ENCODE measurements at regions not wholly inside any gene's neighbourhood (a gene's known extent, or its start where the extent isn't known, plus 50 kb on each side); places are given as distances from the start of the nearest gene placed in this dataset.

DNA sequence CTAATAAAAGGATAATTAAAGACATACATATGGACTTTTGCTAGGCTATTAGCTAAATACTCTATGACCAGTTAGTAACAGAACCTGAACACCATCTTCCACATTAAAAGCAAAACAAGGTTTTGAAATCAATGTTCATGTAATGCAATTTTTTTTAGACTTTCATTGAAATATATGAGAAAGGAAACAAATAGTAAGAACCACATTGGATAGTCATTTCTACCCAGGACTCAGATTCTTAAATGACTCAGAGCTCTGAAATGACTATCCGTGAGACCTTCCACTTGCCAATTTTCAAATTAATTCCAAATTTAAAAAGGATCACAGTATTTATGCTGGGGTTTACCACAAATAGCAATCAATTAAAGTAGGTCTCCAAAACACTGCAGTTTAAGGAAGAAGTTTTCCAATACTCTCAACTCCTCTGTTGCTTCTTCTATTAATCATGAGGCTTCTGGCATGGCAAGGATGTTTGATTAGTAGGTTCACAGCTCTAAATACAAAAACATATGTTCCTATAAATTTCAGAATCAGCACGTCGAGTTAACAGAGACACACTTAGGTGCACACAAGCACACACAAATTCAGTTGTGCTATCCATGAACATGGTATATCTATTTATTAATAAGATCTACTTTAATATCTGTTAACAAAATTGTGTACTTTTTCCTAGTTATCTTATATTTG, 841.0 kb downstream of the RNF144A start:
- TF ChIP-seq TAF1 (IDR thresholded peaks at IDR 0.05; ENCODE audit: borderline replicate concordance, insufficient read depth, low read length) (no peak), FOXP2 (optimal IDR thresholded peaks at IDR 0.05; ENCODE audit: borderline replicate concordance, extremely low read depth, extremely low read length, insufficient read depth) (no peak), SIN3A (IDR thresholded peaks at IDR 0.05; ENCODE audit: borderline replicate concordance, insufficient read depth, low read length) (no peak), POLR2AphosphoS5 (IDR thresholded peaks at IDR 0.05; ENCODE audit: low read depth, low read length) (no peak)
- TF ChIP-seq, protein P1, sequence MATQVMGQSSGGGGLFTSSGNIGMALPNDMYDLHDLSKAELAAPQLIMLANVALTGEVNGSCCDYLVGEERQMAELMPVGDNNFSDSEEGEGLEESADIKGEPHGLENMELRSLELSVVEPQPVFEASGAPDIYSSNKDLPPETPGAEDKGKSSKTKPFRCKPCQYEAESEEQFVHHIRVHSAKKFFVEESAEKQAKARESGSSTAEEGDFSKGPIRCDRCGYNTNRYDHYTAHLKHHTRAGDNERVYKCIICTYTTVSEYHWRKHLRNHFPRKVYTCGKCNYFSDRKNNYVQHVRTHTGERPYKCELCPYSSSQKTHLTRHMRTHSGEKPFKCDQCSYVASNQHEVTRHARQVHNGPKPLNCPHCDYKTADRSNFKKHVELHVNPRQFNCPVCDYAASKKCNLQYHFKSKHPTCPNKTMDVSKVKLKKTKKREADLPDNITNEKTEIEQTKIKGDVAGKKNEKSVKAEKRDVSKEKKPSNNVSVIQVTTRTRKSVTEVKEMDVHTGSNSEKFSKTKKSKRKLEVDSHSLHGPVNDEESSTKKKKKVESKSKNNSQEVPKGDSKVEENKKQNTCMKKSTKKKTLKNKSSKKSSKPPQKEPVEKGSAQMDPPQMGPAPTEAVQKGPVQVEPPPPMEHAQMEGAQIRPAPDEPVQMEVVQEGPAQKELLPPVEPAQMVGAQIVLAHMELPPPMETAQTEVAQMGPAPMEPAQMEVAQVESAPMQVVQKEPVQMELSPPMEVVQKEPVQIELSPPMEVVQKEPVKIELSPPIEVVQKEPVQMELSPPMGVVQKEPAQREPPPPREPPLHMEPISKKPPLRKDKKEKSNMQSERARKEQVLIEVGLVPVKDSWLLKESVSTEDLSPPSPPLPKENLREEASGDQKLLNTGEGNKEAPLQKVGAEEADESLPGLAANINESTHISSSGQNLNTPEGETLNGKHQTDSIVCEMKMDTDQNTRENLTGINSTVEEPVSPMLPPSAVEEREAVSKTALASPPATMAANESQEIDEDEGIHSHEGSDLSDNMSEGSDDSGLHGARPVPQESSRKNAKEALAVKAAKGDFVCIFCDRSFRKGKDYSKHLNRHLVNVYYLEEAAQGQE (IDR thresholded peaks at IDR 0.05; ENCODE audit: insufficient read depth in 1 of 2, low read depth in 2 of 2, low read length in 2 of 2), result no peak

DNA sequence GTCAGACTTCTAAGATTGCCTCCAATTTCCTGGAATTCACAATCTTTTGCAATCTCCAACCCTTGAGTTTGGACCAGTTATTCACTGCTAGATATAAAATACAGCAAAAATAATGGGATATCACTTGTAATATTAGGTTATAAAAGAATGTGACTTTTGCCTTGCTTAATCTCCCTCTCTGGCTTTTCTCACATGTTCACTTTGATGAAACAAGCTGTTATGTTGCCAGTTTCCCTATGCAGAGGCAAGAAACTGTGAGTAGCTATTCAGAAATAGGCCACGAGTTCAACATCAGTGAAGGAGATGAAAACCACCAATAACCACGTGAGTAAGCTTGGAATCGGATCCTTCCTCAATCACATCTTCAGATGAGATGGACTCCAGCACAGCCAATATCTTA, 842.7 kb downstream of the RNF144A start:
- no peak for TF ChIP-seq SIN3A (IDR thresholded peaks at IDR 0.05; ENCODE audit: borderline replicate concordance, insufficient read depth, low read length)
- TF ChIP-seq, protein P1 (IDR thresholded peaks at IDR 0.05; ENCODE audit: insufficient read depth in 1 of 2, low read depth in 2 of 2, low read length in 2 of 2), result no peak
- no peak for TF ChIP-seq TAF1 (IDR thresholded peaks at IDR 0.05; ENCODE audit: borderline replicate concordance, insufficient read depth, low read length)
- TF ChIP-seq FOXP2 (optimal IDR thresholded peaks at IDR 0.05; ENCODE audit: borderline replicate concordance, extremely low read depth, extremely low read length, insufficient read depth), result no peak
- no peak for TF ChIP-seq POLR2AphosphoS5 (IDR thresholded peaks at IDR 0.05; ENCODE audit: low read depth, low read length)

DNA sequence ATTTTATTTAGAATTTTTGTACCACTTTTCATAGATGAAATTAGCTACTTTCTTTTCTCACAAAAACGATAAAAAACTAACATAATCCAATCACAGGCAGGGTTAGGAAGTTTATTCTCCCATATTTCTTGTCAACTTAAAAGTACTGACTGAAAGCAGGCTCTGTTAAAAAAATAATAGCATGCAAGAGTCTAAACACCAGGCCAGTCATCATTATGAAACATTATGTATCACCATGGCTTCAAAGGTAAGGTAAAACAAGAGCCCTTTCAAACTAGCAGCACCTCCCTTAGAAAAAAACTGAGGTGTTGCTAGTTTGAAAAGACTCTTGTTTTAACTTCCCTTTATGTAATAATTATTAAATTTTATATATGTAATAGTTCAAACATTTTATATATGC, 848.0 kb downstream of the RNF144A start:
- TF ChIP-seq FOXP2 (optimal IDR thresholded peaks at IDR 0.05; ENCODE audit: borderline replicate concordance, extremely low read depth, extremely low read length, insufficient read depth) (no peak), SIN3A (IDR thresholded peaks at IDR 0.05; ENCODE audit: borderline replicate concordance, insufficient read depth, low read length) (no peak), POLR2AphosphoS5 (IDR thresholded peaks at IDR 0.05; ENCODE audit: low read depth, low read length) (no peak), TAF1 (IDR thresholded peaks at IDR 0.05; ENCODE audit: borderline replicate concordance, insufficient read depth, low read length) (no peak)
- TF ChIP-seq, protein P1 (IDR thresholded peaks at IDR 0.05; ENCODE audit: insufficient read depth in 1 of 2, low read depth in 2 of 2, low read length in 2 of 2), result no peak

DNA sequence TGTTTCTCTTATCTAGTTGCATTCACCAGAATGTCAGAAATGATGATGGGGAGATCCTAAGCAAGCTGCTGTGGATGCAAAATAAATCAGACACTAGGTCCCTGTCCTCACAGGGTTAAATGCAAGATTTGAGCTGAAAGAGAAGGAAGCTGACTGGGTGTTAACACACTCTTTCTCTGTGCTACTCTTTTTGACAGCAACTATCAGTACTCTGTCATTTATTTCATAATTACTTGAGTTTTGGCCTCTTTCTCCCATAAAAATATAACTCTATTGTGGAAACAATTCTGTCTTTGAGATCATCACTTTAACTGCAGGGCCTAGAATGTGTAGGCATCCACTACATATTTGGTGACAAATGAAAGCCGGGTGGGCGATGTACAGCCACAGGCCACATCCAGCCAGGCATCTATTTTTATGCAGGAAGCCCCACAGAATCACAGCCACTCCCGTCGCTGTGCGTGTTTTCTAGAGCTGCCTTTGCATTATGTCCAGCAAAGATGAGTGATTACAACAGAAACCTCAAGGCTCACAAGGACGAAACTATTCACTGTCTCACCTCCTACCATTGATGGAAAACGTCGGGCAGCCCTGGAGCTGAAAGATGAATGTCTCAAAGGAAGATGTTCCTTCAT, 849.0 kb downstream of the RNF144A start:
- no peak for TF ChIP-seq FOXP2 (optimal IDR thresholded peaks at IDR 0.05; ENCODE audit: borderline replicate concordance, extremely low read depth, extremely low read length, insufficient read depth)
- no peak for TF ChIP-seq SIN3A (IDR thresholded peaks at IDR 0.05; ENCODE audit: borderline replicate concordance, insufficient read depth, low read length)
- TF ChIP-seq TAF1 (IDR thresholded peaks at IDR 0.05; ENCODE audit: borderline replicate concordance, insufficient read depth, low read length), result no peak
- no peak for TF ChIP-seq POLR2AphosphoS5 (IDR thresholded peaks at IDR 0.05; ENCODE audit: low read depth, low read length)
- TF ChIP-seq, protein P1 (IDR thresholded peaks at IDR 0.05; ENCODE audit: insufficient read depth in 1 of 2, low read depth in 2 of 2, low read length in 2 of 2), result no peak
